Stromal cell of bone marrow (primary cell): ENCODE measurements at regions not wholly inside any gene's neighbourhood (a gene's known extent, or its start where the extent isn't known, plus 50 kb on each side); places are given as distances from the start of the nearest gene placed in this dataset.

Experiments
- DNase-seq: peaks from one replicate; pipeline ENCODE4 v3.0.0-alpha.2; 2012; ENCODE audit warnings: low read depth

GRCh38 chr13:80131204-80131603 is 209.7 kb downstream of the SPRY2 start:
- peak; percentile 55 for DNase-seq

- no peak for DNase-seq
These were observed 214.4 kb downstream of the SPRY2 start for GRCh38 chr13:80126389-80127068.

GRCh38 chr13:80123945-80124344 is 217.0 kb downstream of the SPRY2 start:
- no peak for DNase-seq

- DNase-seq, result no peak
These were observed 219.9 kb downstream of the SPRY2 start for GRCh38 chr13:80121038-80121437.

GRCh38 chr13:80118506-80118905 is 222.4 kb downstream of the SPRY2 start:
- DNase-seq, result no peak

- DNase-seq, result no peak
These were observed 222.8 kb downstream of the SPRY2 start for GRCh38 chr13:80118099-80118498.

- DNase-seq, result no peak
These were observed 223.4 kb downstream of the SPRY2 start for GRCh38 chr13:80117515-80117914.

GRCh38 chr13:80116107-80116506 is 224.8 kb downstream of the SPRY2 start:
- peak; percentile 73 for DNase-seq

GRCh38 chr13:80115616-80116015 is 225.3 kb downstream of the SPRY2 start:
- no peak for DNase-seq

GRCh38 chr13:80113714-80114454 is 227.0 kb downstream of the SPRY2 start:
- DNase-seq, result no peak

- no peak for DNase-seq
These were observed 231.6 kb downstream of the SPRY2 start for GRCh38 chr13:80109303-80109702.

GRCh38 chr13:80105350-80105749 is 235.6 kb downstream of the SPRY2 start:
- no peak for DNase-seq

- no peak for DNase-seq
These were observed 239.9 kb downstream of the SPRY2 start for GRCh38 chr13:80101040-80101439.

- no peak for DNase-seq
These were observed 240.3 kb downstream of the SPRY2 start for GRCh38 chr13:80100636-80101035.

- DNase-seq, result no peak
These were observed 243.4 kb downstream of the SPRY2 start for GRCh38 chr13:80097561-80097960.

GRCh38 chr13:80096383-80096782 is 244.5 kb downstream of the SPRY2 start:
- no peak for DNase-seq

GRCh38 chr13:80094526-80094925 is 246.4 kb downstream of the SPRY2 start:
- no peak for DNase-seq

GRCh38 chr13:80093888-80094287 is 247.0 kb downstream of the SPRY2 start:
- no peak for DNase-seq

- no peak for DNase-seq
These were observed 254.6 kb downstream of the SPRY2 start for GRCh38 chr13:80086304-80086721.

- peak; percentile 95 for DNase-seq
These were observed 256.9 kb downstream of the SPRY2 start for GRCh38 chr13:80083853-80084676.

GRCh38 chr13:80083081-80083852 is 257.7 kb downstream of the SPRY2 start:
- DNase-seq, result peak; percentile 25
